Gastrocnemius medialis (tissue), 4 donors: ENCODE measurements at regions not wholly inside any gene's neighbourhood (a gene's known extent, or its start where the extent isn't known, plus 50 kb on each side); places are given as distances from the start of the nearest gene placed in this dataset.

Experiments
- POLR2A ChIP-seq, 2 donors: fragments of 450-650 bp; IDR thresholded peaks; one replicate each; pipeline ENCODE4 v1.6.1; 2017; ENCODE audit warnings: antibody characterized with exemption in 2 of 2, mild to moderate bottlenecking in 2 of 2, moderate library complexity in 2 of 2
- TF ChIP-seq, protein P1 (sequence below), 5 experiments: fragments of 450-650 bp in 3 of 5; fragments of 200-600 bp in 2 of 5; sonication (generic) in 2 of 5; IDR thresholded peaks in 4 of 5; conservative IDR thresholded peaks in 1 of 5; 1 replicate in 4 of 5; 2 replicates in 1 of 5; pipeline ENCODE4 v1.5.1; 2016 to 2019; ENCODE audit warnings: antibody characterized with exemption in 5 of 5, mild to moderate bottlenecking in 3 of 5, moderate library complexity in 3 of 5

DNA sequence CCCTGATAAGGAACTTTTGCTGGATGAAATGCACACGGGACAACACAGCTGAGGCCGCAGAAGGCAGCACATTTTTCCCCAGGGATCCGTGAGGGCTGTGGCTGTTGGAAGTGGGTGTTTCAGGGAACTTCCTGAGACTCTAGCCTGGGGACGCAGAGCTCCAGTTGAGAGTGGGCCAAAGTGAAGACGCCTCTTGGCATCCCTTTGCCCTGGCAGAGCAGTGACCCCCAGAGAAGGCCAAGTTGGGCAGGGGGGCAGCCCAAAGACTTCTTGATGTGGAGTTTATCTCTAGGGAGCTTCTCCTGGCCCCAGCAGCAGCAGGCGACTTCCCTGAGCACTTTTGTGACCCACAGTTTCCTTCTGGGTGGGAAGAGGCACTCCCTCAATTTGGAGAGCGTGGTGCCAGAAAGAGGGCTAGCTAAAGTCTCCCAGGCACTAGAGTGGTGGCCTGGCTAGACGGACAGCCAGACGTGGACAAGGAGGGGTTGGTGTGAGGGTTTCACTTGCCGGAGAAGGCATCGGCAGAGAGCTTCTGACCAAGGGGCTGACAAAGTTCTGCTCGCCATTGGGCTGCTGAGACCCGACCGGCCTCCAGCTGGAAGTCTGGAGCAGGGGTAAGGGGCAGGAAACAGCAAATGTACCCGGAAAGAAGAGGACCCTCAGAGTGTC lies 108.8 kb downstream of the ACKR3 start:
- TF ChIP-seq, protein P1, sequence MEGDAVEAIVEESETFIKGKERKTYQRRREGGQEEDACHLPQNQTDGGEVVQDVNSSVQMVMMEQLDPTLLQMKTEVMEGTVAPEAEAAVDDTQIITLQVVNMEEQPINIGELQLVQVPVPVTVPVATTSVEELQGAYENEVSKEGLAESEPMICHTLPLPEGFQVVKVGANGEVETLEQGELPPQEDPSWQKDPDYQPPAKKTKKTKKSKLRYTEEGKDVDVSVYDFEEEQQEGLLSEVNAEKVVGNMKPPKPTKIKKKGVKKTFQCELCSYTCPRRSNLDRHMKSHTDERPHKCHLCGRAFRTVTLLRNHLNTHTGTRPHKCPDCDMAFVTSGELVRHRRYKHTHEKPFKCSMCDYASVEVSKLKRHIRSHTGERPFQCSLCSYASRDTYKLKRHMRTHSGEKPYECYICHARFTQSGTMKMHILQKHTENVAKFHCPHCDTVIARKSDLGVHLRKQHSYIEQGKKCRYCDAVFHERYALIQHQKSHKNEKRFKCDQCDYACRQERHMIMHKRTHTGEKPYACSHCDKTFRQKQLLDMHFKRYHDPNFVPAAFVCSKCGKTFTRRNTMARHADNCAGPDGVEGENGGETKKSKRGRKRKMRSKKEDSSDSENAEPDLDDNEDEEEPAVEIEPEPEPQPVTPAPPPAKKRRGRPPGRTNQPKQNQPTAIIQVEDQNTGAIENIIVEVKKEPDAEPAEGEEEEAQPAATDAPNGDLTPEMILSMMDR (IDR thresholded peaks at IDR 0.05 in 4 of 5, conservative IDR thresholded peaks at IDR 0.05 in 1 of 5): no peak
- TF ChIP-seq POLR2A (IDR thresholded peaks at IDR 0.05): no peak
